ENCODE measurements at regions not wholly inside any gene's neighbourhood (a gene's known extent, or its start where the extent isn't known, plus 50 kb on each side); places are given as distances from the start of the nearest gene placed in this dataset.

- TF ChIP-seq TOX (CRISPR knock-in tag; IDR thresholded peaks at IDR 0.05; ENCODE audit: borderline replicate concordance): no peak
- TF ChIP-seq CSDC2 (CRISPR knock-in tag; IDR thresholded peaks at IDR 0.05): no peak
- TF ChIP-seq, protein P1, sequence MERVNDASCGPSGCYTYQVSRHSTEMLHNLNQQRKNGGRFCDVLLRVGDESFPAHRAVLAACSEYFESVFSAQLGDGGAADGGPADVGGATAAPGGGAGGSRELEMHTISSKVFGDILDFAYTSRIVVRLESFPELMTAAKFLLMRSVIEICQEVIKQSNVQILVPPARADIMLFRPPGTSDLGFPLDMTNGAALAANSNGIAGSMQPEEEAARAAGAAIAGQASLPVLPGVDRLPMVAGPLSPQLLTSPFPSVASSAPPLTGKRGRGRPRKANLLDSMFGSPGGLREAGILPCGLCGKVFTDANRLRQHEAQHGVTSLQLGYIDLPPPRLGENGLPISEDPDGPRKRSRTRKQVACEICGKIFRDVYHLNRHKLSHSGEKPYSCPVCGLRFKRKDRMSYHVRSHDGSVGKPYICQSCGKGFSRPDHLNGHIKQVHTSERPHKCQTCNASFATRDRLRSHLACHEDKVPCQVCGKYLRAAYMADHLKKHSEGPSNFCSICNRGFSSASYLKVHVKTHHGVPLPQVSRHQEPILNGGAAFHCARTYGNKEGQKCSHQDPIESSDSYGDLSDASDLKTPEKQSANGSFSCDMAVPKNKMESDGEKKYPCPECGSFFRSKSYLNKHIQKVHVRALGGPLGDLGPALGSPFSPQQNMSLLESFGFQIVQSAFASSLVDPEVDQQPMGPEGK (CRISPR knock-in tag; IDR thresholded peaks at IDR 0.05; ENCODE audit: borderline replicate concordance): no peak
Observed at GRCh38 chr5:51091816-51092215, 291.4 kb upstream of the ISL1 start.

Data from SK-N-SH treated with all-trans-retinoic acid at 6 μM for 48 hours (cell line).